ENCODE measurements at regions not wholly inside any gene's neighbourhood (a gene's known extent, or its start where the extent isn't known, plus 50 kb on each side); places are given as distances from the start of the nearest gene placed in this dataset.

DNA sequence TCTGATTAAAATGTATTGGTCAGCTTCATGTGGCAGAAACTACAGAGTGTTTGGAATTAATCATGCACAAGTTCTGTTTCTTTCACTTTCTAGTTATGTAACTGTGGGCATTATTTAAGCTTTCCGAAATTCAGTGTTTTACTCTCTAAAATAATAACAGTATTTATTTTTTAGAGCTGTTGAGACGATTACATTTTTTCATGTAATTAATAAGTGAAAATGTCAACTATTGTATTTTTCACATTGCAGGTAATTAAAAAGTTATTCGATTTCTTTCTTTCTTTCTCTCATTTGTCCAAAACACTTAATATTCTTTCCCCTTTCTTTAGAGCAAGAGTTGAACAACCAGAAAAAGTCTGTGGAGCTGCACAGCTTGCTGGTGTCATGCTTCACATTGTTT, 559.4 kb upstream of the PCDH20 start:
- DNase-seq (ENCODE audit: low spot score) = no peak
- Mint-ChIP-seq H3K4me1 (ENCODE audit: low read depth) (no peaks in the 10 kb centered on the region), H3K4me3 (no peak overlapping the region), H3K9me3 (peaks cover 19% of the 10 kb centered on the region), H3K27me3 (ENCODE audit: low read depth) (no peaks in the 10 kb centered on the region), H3K36me3 (ENCODE audit: low read depth) (no peaks in the 10 kb centered on the region), H3K27ac (no peak overlapping the region)

DNA sequence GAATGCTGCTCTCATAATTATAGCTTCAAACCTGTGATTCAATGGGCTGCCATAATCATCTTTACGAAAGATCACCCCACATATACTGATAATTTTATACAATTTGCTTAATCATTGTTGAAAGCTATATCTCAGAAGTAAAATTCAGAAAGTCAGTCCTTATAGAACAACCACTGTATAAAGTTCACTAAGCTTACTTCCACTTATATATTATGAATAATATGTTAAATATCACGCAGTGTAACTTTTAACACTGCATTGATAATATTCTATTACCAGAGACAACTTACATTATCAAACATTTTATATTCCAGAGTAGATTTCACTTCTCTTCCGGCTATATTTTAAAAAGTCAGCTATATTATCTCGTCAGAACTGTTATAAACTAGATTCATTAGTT, 550.1 kb upstream of the PCDH20 start:
- Mint-ChIP-seq H3K36me3 (ENCODE audit: low read depth) (no peaks in the 10 kb centered on the region), H3K27me3 (ENCODE audit: low read depth) (no peaks in the 10 kb centered on the region), H3K27ac (no peak overlapping the region), H3K4me1 (ENCODE audit: low read depth) (no peaks in the 10 kb centered on the region), H3K4me3 (no peak overlapping the region), H3K9me3 (no peaks in the 10 kb centered on the region)
- DNase-seq (ENCODE audit: low spot score) = no peak

DNA sequence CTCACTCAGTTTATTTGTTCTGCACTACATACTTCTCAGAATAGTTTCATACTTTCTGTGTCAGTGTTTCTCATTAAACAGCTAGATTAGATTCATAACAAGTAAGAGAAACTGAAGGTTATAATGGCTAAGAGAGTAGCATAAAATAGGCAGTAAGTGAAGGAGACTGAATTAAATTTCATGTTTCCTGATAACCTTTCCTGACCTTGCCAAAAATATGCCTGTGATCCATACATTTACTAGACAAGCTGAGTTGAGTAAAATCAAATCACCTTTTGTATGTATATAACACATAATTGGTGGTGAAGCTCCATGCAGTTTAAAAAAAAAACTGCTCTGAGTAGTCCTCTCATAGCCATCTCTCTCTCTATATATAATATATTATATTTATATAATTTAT, 545.3 kb upstream of the PCDH20 start:
- H3K4me3 Mint-ChIP-seq = no peak overlapping the region
- no peaks in the 10 kb centered on the region for H3K36me3 Mint-ChIP-seq (ENCODE audit: low read depth)
- H3K27ac Mint-ChIP-seq = no peak overlapping the region
- DNase-seq (ENCODE audit: low spot score) = no peak
- no peaks in the 10 kb centered on the region for H3K9me3 Mint-ChIP-seq
- no peaks in the 10 kb centered on the region for H3K27me3 Mint-ChIP-seq (ENCODE audit: low read depth)
- H3K4me1 Mint-ChIP-seq (ENCODE audit: low read depth) = no peaks in the 10 kb centered on the region

DNA sequence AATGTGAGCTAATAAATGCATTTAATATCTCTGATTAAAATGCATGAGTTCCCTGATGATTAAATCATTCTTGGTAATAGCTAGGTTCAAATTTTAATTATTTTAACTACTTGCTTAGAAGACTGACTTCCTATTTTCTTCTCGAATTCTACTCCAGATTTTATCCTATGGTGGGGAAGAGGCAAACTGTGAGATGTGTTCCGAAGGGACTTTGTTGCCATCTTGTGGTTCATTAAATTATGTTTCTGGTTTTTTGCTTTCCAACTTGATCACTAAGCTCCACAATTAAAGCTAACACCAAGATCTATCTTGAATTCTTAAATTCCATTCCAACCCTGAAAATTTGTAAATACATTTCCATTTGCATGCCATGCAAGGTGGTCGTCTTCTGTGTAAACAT, 538.4 kb upstream of the PCDH20 start:
- no peak for DNase-seq (ENCODE audit: low spot score)
- Mint-ChIP-seq H3K4me3 (no peak overlapping the region), H3K4me1 (ENCODE audit: low read depth) (no peaks in the 10 kb centered on the region), H3K9me3 (peaks cover 2% of the 10 kb centered on the region), H3K27me3 (ENCODE audit: low read depth) (no peaks in the 10 kb centered on the region), H3K36me3 (ENCODE audit: low read depth) (no peaks in the 10 kb centered on the region), H3K27ac (no peak overlapping the region)

DNA sequence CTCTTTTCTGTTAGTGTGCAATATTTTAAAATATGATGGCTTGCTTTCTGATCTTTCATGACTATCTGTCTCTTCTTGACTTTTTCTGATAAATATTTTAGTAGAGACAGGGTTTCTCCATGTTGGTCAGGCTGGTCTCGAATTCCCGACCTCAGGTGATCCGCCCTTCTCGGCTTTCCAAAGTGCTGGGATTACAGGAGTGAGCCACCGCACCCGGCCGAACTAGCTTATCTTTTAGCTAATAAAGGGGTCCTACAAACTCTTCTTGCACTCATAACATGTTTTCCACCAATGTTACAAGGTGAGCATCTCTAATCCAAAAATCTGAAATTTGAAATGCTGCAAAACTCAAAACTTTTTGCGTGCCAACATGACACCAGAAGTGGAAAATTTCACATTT, 535.2 kb upstream of the PCDH20 start:
- no peaks in the 10 kb centered on the region for H3K36me3 Mint-ChIP-seq (ENCODE audit: low read depth)
- no peak overlapping the region for H3K27ac Mint-ChIP-seq
- no peak overlapping the region for H3K4me3 Mint-ChIP-seq
- DNase-seq (ENCODE audit: low spot score) = no peak
- H3K9me3 Mint-ChIP-seq = peaks cover 5% of the 10 kb centered on the region
- no peaks in the 10 kb centered on the region for H3K4me1 Mint-ChIP-seq (ENCODE audit: low read depth)
- H3K27me3 Mint-ChIP-seq (ENCODE audit: low read depth) = no peaks in the 10 kb centered on the region

DNA sequence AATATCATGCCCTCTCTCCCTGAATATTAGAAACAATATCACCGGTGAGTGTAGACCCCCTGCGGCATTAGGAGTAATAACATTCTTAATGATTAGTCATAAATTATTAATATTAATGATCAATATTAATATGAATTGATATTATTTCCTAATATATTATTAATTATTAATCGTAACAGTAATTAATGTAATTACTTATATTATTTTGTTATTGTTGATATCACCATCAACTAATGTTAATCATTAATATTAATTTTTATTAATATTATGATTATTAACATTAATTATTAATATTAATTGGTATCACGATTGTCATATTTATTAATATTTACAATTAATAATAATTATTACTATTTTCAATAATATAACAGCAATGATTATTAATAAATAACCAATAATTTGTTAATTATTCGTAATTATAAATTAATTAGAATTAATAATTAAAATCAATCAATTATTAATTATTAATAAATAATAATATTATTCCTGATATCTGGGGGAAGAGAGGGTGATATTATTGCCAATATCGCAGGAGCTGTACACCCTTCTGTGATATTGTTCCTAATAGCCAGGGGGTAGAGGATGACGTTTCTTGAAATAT, 528.8 kb upstream of the PCDH20 start:
- Mint-ChIP-seq H3K4me3 (no peak overlapping the region), H3K36me3 (ENCODE audit: low read depth) (no peaks in the 10 kb centered on the region), H3K9me3 (peaks cover 30% of the 10 kb centered on the region), H3K27ac (no peak overlapping the region), H3K4me1 (ENCODE audit: low read depth) (no peaks in the 10 kb centered on the region), H3K27me3 (ENCODE audit: low read depth) (no peaks in the 10 kb centered on the region)
- DNase-seq (ENCODE audit: low spot score) = no peak

DNA sequence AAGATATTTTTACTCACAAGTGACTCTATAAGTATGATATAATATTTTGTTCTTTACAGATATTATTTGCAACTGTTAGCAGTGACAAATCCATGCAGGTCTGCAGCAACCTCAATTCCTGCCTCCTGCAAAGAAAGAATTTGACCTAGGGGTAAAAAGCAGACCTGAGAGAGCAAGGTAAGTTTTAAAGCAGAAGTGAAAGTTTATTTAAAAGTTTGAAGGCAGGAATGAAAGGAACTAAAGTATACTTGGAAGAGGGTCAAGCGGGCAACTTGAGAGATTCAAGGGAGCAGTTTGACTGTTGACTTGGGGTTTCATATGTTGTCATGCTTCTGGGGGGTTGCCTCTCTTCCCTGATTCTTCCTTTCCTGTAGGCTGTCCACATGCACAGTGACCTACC, 520.1 kb upstream of the PCDH20 start:
- no peak overlapping the region for H3K27ac Mint-ChIP-seq

DNA sequence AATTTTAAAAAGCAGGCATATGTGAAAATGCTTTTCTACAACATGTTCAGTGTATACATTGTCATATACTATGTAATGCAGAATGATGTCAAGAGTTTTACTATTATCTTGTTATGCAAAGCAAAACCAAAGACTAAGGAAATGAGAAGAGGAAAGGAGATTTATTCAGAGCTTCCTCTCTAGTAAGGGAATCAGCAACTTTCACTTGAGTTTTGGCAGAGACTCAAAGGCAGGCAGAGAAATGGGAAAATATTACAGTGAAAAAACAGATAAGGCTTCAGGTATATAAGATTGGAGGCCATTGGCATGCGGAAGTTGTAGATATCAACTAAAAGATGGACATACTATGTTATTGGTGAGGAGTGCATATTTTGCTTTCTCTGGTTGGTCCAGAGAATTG, 512.0 kb upstream of the PCDH20 start:
- DNase-seq (ENCODE audit: low spot score) = no peak
- Mint-ChIP-seq H3K4me1 (ENCODE audit: low read depth) (no peaks in the 10 kb centered on the region), H3K27ac (no peak overlapping the region), H3K4me3 (no peak overlapping the region), H3K36me3 (ENCODE audit: low read depth) (no peaks in the 10 kb centered on the region), H3K9me3 (peaks cover 13% of the 10 kb centered on the region), H3K27me3 (ENCODE audit: low read depth) (no peaks in the 10 kb centered on the region)

More for the DNA sequence above, 520.1 kb upstream of the PCDH20 start:
- Mint-ChIP-seq H3K9me3 (no peaks in the 10 kb centered on the region), H3K4me1 (ENCODE audit: low read depth) (no peaks in the 10 kb centered on the region), H3K27me3 (ENCODE audit: low read depth) (no peaks in the 10 kb centered on the region), H3K36me3 (ENCODE audit: low read depth) (no peaks in the 10 kb centered on the region), H3K4me3 (no peak overlapping the region)
- no peak for DNase-seq (ENCODE audit: low spot score)

DNA sequence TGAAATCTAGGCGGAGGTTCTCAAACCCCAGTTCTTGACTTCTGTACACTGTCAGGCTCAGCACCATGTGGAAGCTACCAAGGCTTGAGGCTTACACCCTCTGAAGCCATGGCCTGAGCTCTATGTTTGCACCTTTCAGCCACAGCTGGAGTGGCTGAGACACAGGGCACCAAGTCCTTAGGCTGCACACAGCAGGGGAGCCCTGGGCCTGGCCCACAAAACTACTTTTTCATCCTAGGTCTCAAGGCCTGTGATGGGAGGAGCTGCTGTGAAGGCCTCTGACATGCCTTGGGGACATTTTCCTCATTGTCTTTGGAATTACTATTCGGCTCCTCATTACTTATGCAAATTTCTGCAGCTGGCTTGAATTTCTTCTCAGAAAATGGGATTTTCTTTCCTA, 503.2 kb upstream of the PCDH20 start:
- Mint-ChIP-seq H3K36me3 (ENCODE audit: low read depth) (no peaks in the 10 kb centered on the region), H3K27ac (no peak overlapping the region), H3K27me3 (ENCODE audit: low read depth) (no peaks in the 10 kb centered on the region), H3K9me3 (peaks cover 14% of the 10 kb centered on the region), H3K4me1 (ENCODE audit: low read depth) (no peaks in the 10 kb centered on the region), H3K4me3 (no peak overlapping the region)
- no peak for DNase-seq (ENCODE audit: low spot score)

DNA sequence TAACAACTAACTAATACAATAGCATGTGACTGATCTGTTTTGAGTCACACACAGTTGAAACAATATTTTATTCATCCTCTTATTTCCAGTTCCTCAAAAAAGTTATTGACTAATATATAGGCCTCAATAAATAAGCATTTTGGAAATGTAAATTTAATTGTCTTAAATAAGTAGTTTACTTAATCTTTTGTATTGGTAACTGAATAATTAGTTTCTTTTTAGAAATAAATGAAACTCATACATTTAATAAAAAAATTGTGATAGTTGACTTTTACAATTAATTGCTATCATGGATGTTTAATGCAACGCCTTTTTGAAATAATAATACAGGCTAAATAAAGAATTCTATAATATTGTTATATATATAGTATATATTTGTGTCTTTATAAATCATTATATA, 500.8 kb upstream of the PCDH20 start:
- Mint-ChIP-seq H3K27me3 (ENCODE audit: low read depth) (no peaks in the 10 kb centered on the region), H3K4me3 (no peak overlapping the region), H3K27ac (no peak overlapping the region), H3K36me3 (ENCODE audit: low read depth) (no peaks in the 10 kb centered on the region), H3K4me1 (ENCODE audit: low read depth) (no peaks in the 10 kb centered on the region), H3K9me3 (peaks cover 18% of the 10 kb centered on the region)
- no peak for DNase-seq (ENCODE audit: low spot score)

DNA sequence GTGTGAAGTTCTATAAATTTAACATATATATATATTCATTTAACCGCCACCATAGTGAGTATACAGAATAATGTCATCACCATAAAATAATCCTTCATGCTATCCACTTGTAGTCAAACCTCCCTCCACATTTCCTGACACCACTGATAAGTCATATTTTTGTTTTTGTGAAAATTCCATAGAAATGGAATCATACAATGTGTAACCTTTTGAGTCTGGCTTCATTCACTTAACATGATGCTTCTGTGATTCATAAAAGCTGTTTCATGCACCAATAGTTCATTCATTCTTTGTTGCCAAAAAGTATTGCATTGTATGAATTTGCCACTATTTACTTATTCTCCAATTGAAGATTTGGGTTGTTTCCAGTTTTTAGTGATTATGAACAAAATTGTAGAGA, 497.5 kb upstream of the PCDH20 start:
- Mint-ChIP-seq H3K36me3 (ENCODE audit: low read depth) (no peaks in the 10 kb centered on the region), H3K27ac (no peak overlapping the region), H3K9me3 (peaks cover 22% of the 10 kb centered on the region), H3K27me3 (ENCODE audit: low read depth) (no peaks in the 10 kb centered on the region), H3K4me3 (no peak overlapping the region), H3K4me1 (ENCODE audit: low read depth) (no peaks in the 10 kb centered on the region)
- no peak for DNase-seq (ENCODE audit: low spot score)

DNA sequence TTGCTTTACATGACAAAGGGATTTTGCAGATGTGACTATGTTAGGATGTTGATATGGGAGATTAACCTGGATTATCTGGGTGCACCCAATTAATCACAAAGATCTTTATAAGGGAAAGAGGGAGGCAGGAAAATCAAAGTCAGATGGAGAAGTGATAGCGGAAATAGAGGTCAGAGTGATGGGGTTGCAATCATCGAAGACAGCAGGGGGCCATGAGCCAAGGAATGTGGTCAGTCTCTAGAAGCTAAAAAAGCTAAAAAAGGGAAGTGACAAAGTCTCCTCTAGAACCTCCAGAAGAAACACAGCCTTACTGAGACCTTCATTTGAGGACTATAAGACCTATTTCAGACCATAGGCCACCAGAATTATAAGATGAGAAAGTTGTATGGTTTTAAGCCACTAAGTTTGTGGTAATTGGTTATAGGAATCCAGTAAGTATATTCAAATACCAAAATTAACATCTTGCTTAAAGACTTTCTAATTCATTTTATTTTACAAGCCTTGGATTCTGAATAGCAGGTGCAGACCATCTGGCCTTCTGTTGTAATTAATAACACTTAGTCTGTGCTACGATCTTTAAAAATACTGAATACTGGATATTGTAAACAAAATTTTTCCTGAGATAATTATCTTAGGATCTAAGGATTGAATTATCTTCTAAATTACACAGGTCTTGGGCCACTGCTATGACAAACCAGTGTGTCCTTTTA, 493.4 kb upstream of the PCDH20 start:
- Mint-ChIP-seq H3K27ac (no peak overlapping the region), H3K27me3 (ENCODE audit: low read depth) (no peaks in the 10 kb centered on the region), H3K9me3 (peaks cover 25% of the 10 kb centered on the region), H3K36me3 (ENCODE audit: low read depth) (no peaks in the 10 kb centered on the region), H3K4me3 (no peak overlapping the region), H3K4me1 (ENCODE audit: low read depth) (no peaks in the 10 kb centered on the region)
- DNase-seq (ENCODE audit: low spot score) = no peak

DNA sequence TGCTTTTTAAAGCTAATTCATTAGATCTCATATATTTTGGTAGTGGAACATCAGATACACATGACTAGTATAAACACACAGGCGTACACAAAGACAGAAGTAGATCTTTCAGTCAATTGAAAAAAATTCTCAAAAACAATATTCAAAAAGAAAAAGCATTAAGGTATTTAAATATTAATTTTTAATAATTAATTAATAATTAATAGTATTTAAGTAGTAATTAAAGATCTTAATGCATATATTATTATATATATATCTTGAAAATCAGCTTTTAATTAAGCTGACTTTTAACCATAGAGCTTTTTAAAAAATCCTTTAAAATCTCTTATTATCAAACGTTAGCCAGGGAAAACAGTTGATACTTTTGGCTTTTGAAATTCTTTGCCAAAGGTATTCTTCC, 489.4 kb upstream of the PCDH20 start:
- Mint-ChIP-seq H3K27me3 (ENCODE audit: low read depth) (no peaks in the 10 kb centered on the region), H3K9me3 (peaks cover 5% of the 10 kb centered on the region), H3K4me3 (no peak overlapping the region), H3K36me3 (ENCODE audit: low read depth) (no peaks in the 10 kb centered on the region), H3K27ac (no peak overlapping the region), H3K4me1 (ENCODE audit: low read depth) (no peaks in the 10 kb centered on the region)
- DNase-seq (ENCODE audit: low spot score) = no peak

DNA sequence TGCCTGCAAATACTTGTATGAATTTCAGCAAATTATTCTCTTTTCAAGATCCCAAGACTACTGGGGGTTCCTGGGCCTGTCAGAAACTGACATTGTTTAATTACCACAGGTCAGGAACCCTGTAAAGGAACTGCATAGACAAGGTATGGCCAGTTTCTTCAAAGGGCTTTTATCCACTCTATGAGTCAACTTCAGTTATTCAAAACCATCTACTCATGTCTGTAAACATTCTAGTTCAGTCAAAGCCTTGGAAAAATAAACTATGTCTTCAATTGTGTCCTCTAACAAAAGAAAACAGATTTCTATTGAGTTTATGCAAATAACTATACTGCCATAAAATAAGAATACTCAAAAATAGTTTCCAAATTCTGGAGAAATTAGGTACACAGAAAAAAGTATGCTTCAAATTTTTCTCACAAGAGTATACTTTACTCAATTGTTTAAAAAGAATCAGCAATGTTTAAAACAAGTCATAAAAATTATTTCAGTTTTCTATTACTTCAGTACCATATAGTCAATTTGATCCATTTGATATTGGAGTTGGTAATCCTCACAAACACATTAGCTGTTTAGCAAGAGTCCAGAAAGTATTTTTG, 486.4 kb upstream of the PCDH20 start:
- H3K9me3 Mint-ChIP-seq = peaks cover 6% of the 10 kb centered on the region
- no peaks in the 10 kb centered on the region for H3K36me3 Mint-ChIP-seq (ENCODE audit: low read depth)
- H3K4me3 Mint-ChIP-seq = no peak overlapping the region
- DNase-seq (ENCODE audit: low spot score) = no peak
- H3K4me1 Mint-ChIP-seq (ENCODE audit: low read depth) = no peaks in the 10 kb centered on the region
- no peak overlapping the region for H3K27ac Mint-ChIP-seq
- H3K27me3 Mint-ChIP-seq (ENCODE audit: low read depth) = no peaks in the 10 kb centered on the region

DNA sequence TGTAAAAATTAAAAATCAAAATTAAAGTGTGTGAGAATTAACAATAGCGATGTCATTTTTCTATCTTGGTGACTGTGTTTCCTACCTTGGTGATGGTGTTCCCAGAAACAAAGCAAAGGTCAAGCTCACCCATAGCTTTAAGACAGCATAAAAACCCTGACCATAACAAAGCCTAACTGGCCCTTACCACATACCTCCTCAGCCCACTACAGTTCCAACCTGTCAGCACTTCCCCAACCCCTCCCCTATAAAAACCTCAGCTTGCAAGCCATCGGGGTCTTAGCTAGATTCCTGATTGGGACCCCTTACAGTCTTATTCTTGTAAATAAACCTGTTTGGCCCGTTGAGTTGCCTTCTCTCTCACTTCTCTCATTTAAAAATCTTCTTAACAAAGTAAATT, 484.4 kb upstream of the PCDH20 start:
- no peak for DNase-seq (ENCODE audit: low spot score)
- no peak overlapping the region for H3K27ac Mint-ChIP-seq
- no peaks in the 10 kb centered on the region for H3K36me3 Mint-ChIP-seq (ENCODE audit: low read depth)
- H3K4me3 Mint-ChIP-seq = no peak overlapping the region
- no peaks in the 10 kb centered on the region for H3K27me3 Mint-ChIP-seq (ENCODE audit: low read depth)
- no peaks in the 10 kb centered on the region for H3K4me1 Mint-ChIP-seq (ENCODE audit: low read depth)
- H3K9me3 Mint-ChIP-seq = peaks cover 3% of the 10 kb centered on the region
